AG04450 (cell line): ENCODE measurements at regions not wholly inside any gene's neighbourhood (a gene's known extent, or its start where the extent isn't known, plus 50 kb on each side); places are given as distances from the start of the nearest gene placed in this dataset.

ENCODE experiments used
- CTCF ChIA-PET: fragments of 300-600, 350-600 bp; formaldehyde crosslinking; extraction: SDS; loops from one replicate; lab custom pipeline; 2022; ENCODE audit warnings: antibody characterized with exemption, inconsistent platforms; lab: Charles Lee
- POLR2A ChIA-PET: fragments of 350-600 bp; formaldehyde crosslinking; extraction: SDS; loops from one replicate; lab custom pipeline; 2021; ENCODE audit warnings: antibody characterized with exemption, inconsistent platforms; lab: Yijun Ruan, JAX
- DNase-seq: peaks from one replicate; pipeline ENCODE4 v3.0.0-alpha.2; 2011; ENCODE audit warnings: low read depth, low spot score
- H3K27ac ChIP-seq: one replicate; pipeline ENCODE4 v1.5.1; 2012; ENCODE audit warnings: low read depth, low read length, control low read depth
- H3K27me3 ChIP-seq: one replicate; pipeline ENCODE4 v1.6.0; 2012; ENCODE audit warnings: low read length; ENCODE audit not compliant: control insufficient read depth, insufficient read depth
- H3K4me3 ChIP-seq: 2 replicates; pipeline ENCODE4 v1.5.1; 2011; ENCODE audit warnings: mild to moderate bottlenecking, low read depth, low read length, control low read depth
- H3K9me3 ChIP-seq: 2 replicates; pipeline ENCODE4 v1.5.1; 2012; ENCODE audit warnings: low read length; ENCODE audit not compliant: control insufficient read depth, insufficient read depth
- CTCF ChIP-seq: IDR thresholded peaks from 2 replicates; pipeline ENCODE4 v1.5.1; 2011; ENCODE audit warnings: low read depth, low read length, control low read depth, inconsistent platforms

GRCh38 chr2:217379807-217380206, 519.9 kb upstream of the TNP1 start:
- CTCF ChIA-PET, result no interaction called here
- H3K27ac ChIP-seq, result no peak overlapping the region
- no peaks in the 10 kb centered on the region; the same call in 1 of the 2 replicates for H3K9me3 ChIP-seq
- no peaks in the 10 kb centered on the region for H3K27me3 ChIP-seq
- no peak for TF ChIP-seq CTCF
- H3K4me3 ChIP-seq, result no peak overlapping the region
- POLR2A ChIA-PET, result no interaction called here
- no peak for DNase-seq

GRCh38 chr2:217372794-217373193, 512.9 kb upstream of the TNP1 start:
- no peak for TF ChIP-seq CTCF
- DNase-seq, result no peak
- H3K9me3 ChIP-seq, result no peaks in the 10 kb centered on the region; the same call in 1 of the 2 replicates
- no peak overlapping the region for H3K4me3 ChIP-seq
- CTCF ChIA-PET, result no interaction called here
- no peaks in the 10 kb centered on the region for H3K27me3 ChIP-seq
- POLR2A ChIA-PET, result no interaction called here
- no peak overlapping the region for H3K27ac ChIP-seq

GRCh38 chr2:217371781-217372213, 511.9 kb upstream of the TNP1 start:
- no peak for DNase-seq

GRCh38 chr2:217370391-217370790, 510.5 kb upstream of the TNP1 start:
- H3K27ac ChIP-seq, result no peak overlapping the region
- H3K27me3 ChIP-seq, result no peaks in the 10 kb centered on the region
- no peak for TF ChIP-seq CTCF
- no peak overlapping the region for H3K4me3 ChIP-seq
- ChIA-PET POLR2A (interaction anchor here (1.6 kb wide), 1 partner anchor 64 kb away, joined by 3 read pairs; no protein-coding TSS in a partner anchor), CTCF (interaction anchor here (1.0 to 1.8 kb wide), 2 partner anchors 144 to 343 kb away, joined by 3 to 4 read pairs; no protein-coding TSS in a partner anchor)
- no peaks in the 10 kb centered on the region for H3K9me3 ChIP-seq
- DNase-seq, result no peak

More at GRCh38 chr2:217371781-217372213, 511.9 kb upstream of the TNP1 start:
- TF ChIP-seq CTCF, result no peak
- Histone ChIP-seq H3K27me3 (no peaks in the 10 kb centered on the region), H3K4me3 (no peak overlapping the region), H3K27ac (peak overlapping the region; percentile 35), H3K9me3 (no peaks in the 10 kb centered on the region)
- ChIA-PET CTCF (interaction anchor here (0.9 to 1.8 kb wide), 2 partner anchors 25 to 341 kb away, joined by 3 to 4 read pairs; no protein-coding TSS in a partner anchor), POLR2A (interaction anchor here (1.1 kb wide), 1 partner anchor 11 kb away, joined by 12 read pairs; no protein-coding TSS in a partner anchor)

GRCh38 chr2:217367464-217367863, 507.6 kb upstream of the TNP1 start:
- Histone ChIP-seq H3K27ac (peak overlapping the region; percentile 77), H3K9me3 (no peaks in the 10 kb centered on the region), H3K27me3 (no peaks in the 10 kb centered on the region), H3K4me3 (no peak overlapping the region)
- peak; percentile 48 for DNase-seq
- ChIA-PET POLR2A (interaction anchor here (0.6 to 2.1 kb wide), 4 partner anchors 16 to 672 kb away, joined by 3 to 10 read pairs (median 5); partner anchors contain the start of gene IGFBP5), CTCF (no interaction called here)
- TF ChIP-seq CTCF, result no peak
